Natural killer cell treated with Interleukin-12 subunit alpha and Interleukin-12 subunit beta and Interleukin-15 and Interleukin-18, amount 100 ng/mL, for 72 hours (primary cell): ENCODE measurements at regions not wholly inside any gene's neighbourhood (a gene's known extent, or its start where the extent isn't known, plus 50 kb on each side); places are given as distances from the start of the nearest gene placed in this dataset.

Experiments used
- ATAC-seq, 2 donors: fragments of 150-1000 bp; cut with Tn5 transposase in 1 of 2; sonication (Bioruptor Pico), chemical (Tn5 transposase) in 1 of 2; 2 replicates each; pipeline ENCODE4 v1.10.0; 2021
- DNase-seq: peaks from one replicate; pipeline ENCODE4 v3.0.0; 2022; ENCODE audit warnings: low spot score
- H3K27ac Mint-ChIP-seq, 2 donors: 1 replicate in 1 of 2; 2 replicates in 1 of 2; pipeline ENCODE4 v1.8.0; 2022; ENCODE audit warnings: mixed read lengths in 2 of 2, mild to moderate bottlenecking in 1 of 2, moderate library complexity in 1 of 2
- H3K27me3 Mint-ChIP-seq, 2 donors: 1 replicate in 1 of 2; 2 replicates in 1 of 2; pipeline ENCODE4 v1.8.0; 2022; ENCODE audit warnings: mixed read lengths in 2 of 2
- H3K36me3 Mint-ChIP-seq: one replicate; pipeline ENCODE4 v1.8.0; 2022; ENCODE audit warnings: mixed read lengths
- H3K4me1 Mint-ChIP-seq, 2 donors: 1 replicate in 1 of 2; 2 replicates in 1 of 2; pipeline ENCODE4 v1.8.0; 2022; ENCODE audit warnings: low read depth in 2 of 2, mixed read lengths in 2 of 2, mild to moderate bottlenecking in 1 of 2
- H3K4me3 Mint-ChIP-seq: one replicate; pipeline ENCODE4 v1.8.0; 2022; ENCODE audit warnings: mixed read lengths
- H3K9me3 Mint-ChIP-seq: 2 replicates; pipeline ENCODE4 v1.8.0; 2022; ENCODE audit warnings: mixed read lengths

DNA sequence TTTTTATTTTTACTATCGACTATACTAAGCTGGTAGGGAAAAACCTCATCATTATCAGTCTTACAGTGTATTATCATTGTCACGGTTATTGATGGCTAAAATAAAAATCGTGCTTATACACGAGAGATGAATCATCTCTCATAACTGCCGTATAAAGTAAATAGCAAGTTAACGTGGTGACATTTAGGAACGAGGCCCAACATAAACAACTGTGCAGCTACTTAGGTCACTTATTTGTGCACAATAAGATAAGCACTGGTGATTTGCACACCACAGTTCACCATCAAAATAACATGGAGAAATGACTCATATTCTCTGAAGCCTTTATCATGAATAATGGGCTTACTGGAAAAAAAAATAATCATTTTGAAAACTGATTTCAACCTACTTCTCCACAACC, 482.0 kb upstream of the TENM3 start:
- Mint-ChIP-seq H3K36me3 (no peaks in the 10 kb centered on the region), H3K4me1 (no peaks in the 10 kb centered on the region), H3K4me3 (no peak overlapping the region), H3K27me3 (no peaks in the 10 kb centered on the region), H3K9me3 (peaks cover 7% of the 10 kb centered on the region), H3K27ac (no peak overlapping the region)
- ATAC-seq (no peak), DNase-seq (no peak)

DNA sequence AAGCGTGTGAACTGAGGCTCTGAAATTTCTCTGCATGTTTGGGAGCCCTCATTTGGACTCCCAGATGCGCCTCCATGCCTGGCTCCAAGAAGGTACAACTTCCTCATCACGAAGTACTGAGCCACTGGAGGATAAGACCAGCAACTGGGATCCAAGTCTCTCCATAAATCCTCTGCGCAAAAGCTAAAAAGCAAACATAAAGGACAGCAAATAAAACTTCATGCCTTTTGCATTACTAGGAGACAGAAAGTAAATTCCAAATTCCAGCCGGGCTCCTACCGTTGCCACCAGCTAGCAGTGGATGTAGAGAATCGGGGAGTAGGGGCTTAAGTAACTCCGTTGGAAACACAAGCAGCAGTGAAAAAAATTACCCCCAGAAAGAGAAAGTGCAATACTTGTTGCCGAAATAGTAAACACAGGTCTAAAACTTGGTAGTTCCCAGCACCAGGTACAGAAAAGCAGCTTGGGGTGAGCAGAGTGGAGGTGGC, 477.1 kb upstream of the TENM3 start:
- DNase-seq, result no peak
- Mint-ChIP-seq H3K27me3 (no peaks in the 10 kb centered on the region), H3K9me3 (peaks cover 6% of the 10 kb centered on the region), H3K4me1 (no peaks in the 10 kb centered on the region), H3K27ac (no peak overlapping the region), H3K4me3 (no peak overlapping the region), H3K36me3 (no peaks in the 10 kb centered on the region)
- ATAC-seq, result no peak

DNA sequence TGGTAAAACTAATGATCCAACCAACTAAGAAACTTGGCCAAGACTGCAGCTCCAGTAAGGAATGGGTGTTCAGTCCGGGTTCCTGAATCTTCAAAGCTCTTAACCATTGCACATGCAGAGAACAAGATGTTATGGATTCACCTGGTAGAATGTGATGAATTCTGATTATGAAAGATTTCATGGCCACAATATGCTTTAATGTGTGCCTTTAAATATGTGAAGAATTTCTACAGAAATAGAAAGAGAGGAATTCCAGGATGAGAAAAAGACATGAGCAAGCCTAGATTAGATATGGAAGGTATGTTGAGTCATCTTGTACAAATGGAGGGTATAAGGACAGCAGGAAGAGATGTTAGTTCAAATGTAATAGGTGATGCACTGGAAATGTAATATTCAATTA, 472.2 kb upstream of the TENM3 start:
- Mint-ChIP-seq H3K36me3 (no peaks in the 10 kb centered on the region), H3K4me3 (no peak overlapping the region), H3K27me3 (no peaks in the 10 kb centered on the region)

DNA sequence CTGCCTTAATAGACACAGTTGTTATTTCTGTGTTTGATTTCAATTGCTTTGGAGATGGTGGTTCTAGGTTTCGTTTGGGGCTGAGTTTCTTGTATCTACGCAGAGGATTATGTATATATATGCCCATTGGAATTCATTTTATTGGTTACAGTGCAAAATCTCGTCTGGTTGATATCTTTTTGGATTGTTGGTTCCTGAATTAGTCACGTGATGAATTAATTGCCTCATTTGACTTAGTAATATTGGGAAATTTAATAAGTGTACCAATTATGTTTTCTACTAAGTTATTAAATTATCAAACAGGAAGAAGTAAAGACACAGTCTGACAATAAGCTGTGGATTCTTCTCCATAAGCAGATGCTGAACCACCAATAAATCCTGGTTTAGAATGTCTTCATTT, 467.9 kb upstream of the TENM3 start:
- no peaks in the 10 kb centered on the region for H3K27me3 Mint-ChIP-seq
- DNase-seq, result no peak
- ATAC-seq, result no peak
- no peaks in the 10 kb centered on the region for H3K4me1 Mint-ChIP-seq
- peaks cover 14% of the 10 kb centered on the region for H3K9me3 Mint-ChIP-seq
- no peak overlapping the region for H3K27ac Mint-ChIP-seq
- H3K4me3 Mint-ChIP-seq, result no peak overlapping the region
- H3K36me3 Mint-ChIP-seq, result no peaks in the 10 kb centered on the region

More for the DNA sequence above, 472.2 kb upstream of the TENM3 start:
- H3K27ac Mint-ChIP-seq, result no peak overlapping the region
- H3K4me1 Mint-ChIP-seq, result no peaks in the 10 kb centered on the region
- ATAC-seq (no peak), DNase-seq (no peak)
- peaks cover 13% of the 10 kb centered on the region for H3K9me3 Mint-ChIP-seq

DNA sequence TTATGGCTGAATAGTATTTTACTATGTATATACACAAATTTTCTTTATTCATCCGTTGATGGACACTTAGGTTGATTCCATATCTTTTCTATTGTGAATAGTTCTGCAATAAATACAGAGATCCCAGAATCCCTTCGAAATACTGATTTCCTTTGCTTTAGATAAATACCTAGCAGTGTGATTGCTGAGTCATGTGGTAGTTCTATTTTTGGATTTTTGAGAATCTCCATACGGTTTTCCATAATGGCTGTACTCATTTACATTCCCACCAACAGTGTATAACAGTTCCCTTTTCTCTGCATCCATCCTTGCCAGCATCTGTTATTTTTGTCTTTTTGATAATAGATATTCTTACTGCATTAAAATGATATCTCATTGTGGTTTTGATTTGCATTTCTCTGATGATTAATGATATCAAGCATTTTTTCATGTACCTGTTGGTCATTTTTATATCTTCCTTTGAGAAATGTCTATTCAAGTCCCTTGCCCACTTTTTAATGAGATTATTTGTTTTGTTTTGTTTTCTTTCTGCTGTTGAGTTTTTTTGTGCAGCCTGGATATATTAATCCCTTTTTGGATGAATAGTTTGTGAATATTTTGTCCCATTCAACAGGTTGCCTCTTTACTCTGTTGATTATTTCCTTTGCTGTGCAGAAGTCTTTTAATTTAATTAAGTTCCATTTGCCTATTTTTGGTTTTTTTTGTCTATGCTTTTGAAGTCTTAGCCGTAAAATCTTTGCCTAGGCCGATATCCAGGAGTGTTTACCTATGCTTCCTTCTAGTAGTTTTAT, 466.7 kb upstream of the TENM3 start:
- Mint-ChIP-seq H3K4me3 (no peak overlapping the region), H3K9me3 (peaks cover 14% of the 10 kb centered on the region), H3K27ac (no peak overlapping the region), H3K27me3 (no peaks in the 10 kb centered on the region), H3K36me3 (no peaks in the 10 kb centered on the region), H3K4me1 (no peaks in the 10 kb centered on the region)
- no peak for DNase-seq
- ATAC-seq, result no peak

DNA sequence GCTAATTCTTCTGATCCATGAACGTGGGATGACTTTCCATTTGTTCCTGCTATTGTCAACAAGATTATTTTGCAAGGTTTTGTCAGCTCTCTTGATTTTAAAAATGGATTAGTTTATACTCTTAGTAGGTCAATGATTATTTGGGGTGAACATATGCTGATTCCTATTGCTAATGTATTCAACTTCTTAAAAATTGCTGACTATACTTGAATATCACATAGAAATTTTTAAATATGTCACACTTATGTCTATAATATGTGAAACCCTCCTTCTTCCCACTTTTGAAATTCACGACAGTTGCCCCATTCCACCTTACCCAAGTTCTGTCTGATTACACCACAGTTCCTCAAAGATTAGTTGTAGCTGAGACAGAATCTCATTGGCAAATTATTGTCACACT, 465.7 kb upstream of the TENM3 start:
- Mint-ChIP-seq H3K4me1 (no peaks in the 10 kb centered on the region), H3K27me3 (no peaks in the 10 kb centered on the region), H3K36me3 (no peaks in the 10 kb centered on the region), H3K4me3 (no peak overlapping the region), H3K9me3 (peaks cover 17% of the 10 kb centered on the region), H3K27ac (no peak overlapping the region)
- ATAC-seq (no peak), DNase-seq (no peak)

DNA sequence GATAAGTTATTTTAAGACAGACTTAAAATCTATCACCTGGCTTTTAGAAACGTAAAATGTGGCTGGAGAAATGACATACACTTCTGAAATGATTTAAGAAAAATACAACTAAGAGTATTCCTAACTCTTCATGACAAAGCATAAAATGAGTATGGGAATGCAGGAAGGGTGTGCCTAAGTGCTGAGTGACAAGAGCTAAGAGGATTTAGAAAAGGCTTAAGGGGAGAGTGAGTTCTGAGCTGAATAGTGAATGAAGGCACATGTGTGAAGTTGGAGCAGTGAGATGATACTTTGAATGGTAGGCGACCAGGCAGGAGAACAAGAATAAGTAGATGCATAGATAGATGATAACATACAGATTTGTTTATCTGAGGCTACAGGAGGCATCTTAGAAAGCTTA, 458.3 kb upstream of the TENM3 start:
- no peaks in the 10 kb centered on the region for H3K4me1 Mint-ChIP-seq
- DNase-seq, result no peak
- H3K9me3 Mint-ChIP-seq, result peaks cover 21% of the 10 kb centered on the region
- no peak overlapping the region for H3K27ac Mint-ChIP-seq
- no peaks in the 10 kb centered on the region for H3K27me3 Mint-ChIP-seq
- peaks cover 7% of the 10 kb centered on the region for H3K36me3 Mint-ChIP-seq
- H3K4me3 Mint-ChIP-seq, result no peak overlapping the region
- ATAC-seq, result no peak

DNA sequence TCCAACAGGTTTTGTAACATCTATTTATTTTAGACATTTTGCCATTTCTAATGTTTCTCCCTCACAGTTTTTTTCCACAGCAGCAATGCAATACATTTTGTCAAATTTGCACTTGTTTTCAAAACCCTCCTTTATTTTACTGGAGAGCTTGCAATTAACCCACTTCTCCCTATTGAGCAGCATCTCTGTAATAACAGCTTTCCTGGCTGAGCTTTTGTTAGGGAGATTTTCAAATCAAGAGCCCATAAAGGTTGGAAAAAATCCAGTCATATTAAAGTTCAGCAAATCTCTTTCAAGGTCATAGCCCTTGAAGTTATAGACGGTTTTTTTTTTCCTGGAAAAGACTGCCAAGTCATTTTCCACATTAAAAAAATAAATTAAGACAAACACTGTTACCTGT, 450.6 kb upstream of the TENM3 start:
- Mint-ChIP-seq H3K9me3 (peaks cover 22% of the 10 kb centered on the region), H3K4me1 (no peaks in the 10 kb centered on the region), H3K4me3 (no peak overlapping the region), H3K36me3 (peaks cover 9% of the 10 kb centered on the region), H3K27ac (no peak overlapping the region), H3K27me3 (no peaks in the 10 kb centered on the region)
- no peak for DNase-seq
- no peak for ATAC-seq

DNA sequence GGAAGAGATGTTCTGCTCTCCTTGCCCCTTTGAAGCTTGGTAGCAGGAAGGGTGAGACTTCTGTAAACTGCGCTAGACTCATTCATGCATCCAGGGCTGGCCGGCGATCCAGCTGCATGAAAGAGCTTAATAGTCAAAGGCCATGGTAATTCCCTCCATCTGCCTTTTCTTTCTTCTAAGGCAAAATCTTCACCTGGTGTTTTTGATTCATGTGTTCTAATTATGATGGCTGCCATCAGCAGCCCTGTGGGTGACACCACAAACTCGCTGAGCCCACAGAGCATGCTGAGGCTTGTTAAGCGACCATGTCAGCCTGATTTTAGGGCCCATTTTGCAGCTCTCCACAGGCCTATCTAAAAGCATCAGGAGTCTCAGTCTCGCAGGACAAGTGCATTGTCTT, 450.1 kb upstream of the TENM3 start:
- no peak overlapping the region for H3K27ac Mint-ChIP-seq

DNA sequence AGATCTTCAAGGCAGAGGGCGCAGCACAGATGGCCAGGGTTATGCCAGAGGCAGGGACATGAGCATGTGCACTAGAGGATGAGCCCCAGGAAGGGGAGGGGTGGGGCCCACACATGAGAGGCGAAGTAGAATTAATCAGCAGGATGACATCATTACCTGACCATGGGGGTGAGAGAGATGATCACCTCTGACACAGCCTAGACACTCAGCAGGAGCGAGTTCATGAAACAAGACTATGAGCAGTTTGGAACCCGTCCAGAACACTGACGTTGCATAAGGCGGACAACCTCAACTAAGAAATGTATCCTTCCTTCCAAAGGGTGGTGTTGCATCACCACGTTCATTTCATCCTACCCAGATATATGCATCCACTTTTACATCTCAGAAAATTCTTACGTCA, 446.7 kb upstream of the TENM3 start:
- no peak overlapping the region for H3K4me3 Mint-ChIP-seq
- peaks cover 9% of the 10 kb centered on the region for H3K36me3 Mint-ChIP-seq
- ATAC-seq, result no peak
- DNase-seq, result no peak
- H3K27ac Mint-ChIP-seq, result no peak overlapping the region
- peaks cover 21% of the 10 kb centered on the region for H3K9me3 Mint-ChIP-seq
- no peaks in the 10 kb centered on the region for H3K4me1 Mint-ChIP-seq
- no peaks in the 10 kb centered on the region for H3K27me3 Mint-ChIP-seq

More for the DNA sequence above, 450.1 kb upstream of the TENM3 start:
- peaks cover 21% of the 10 kb centered on the region for H3K9me3 Mint-ChIP-seq
- DNase-seq (no peak), ATAC-seq (no peak)
- no peaks in the 10 kb centered on the region for H3K27me3 Mint-ChIP-seq
- H3K36me3 Mint-ChIP-seq, result peaks cover 9% of the 10 kb centered on the region
- no peaks in the 10 kb centered on the region for H3K4me1 Mint-ChIP-seq
- H3K4me3 Mint-ChIP-seq, result no peak overlapping the region

DNA sequence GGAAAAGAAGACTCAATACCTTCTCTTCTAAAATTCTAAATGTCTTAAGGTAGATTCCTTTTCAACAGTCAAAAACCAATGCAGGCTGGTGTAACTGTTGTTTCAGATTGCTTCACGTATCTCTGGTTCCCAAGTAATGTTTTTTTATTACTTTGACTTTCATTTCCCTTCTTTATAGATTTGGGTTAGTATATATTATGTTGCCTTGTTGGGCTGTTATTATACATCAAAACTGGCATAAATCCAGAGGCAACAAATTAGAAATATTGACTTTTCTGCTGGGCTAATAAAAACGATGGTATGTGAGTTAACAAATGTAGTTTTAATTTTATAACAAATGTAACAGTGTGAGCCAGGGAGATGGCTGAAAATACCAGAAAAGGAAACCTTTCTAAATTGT, 444.7 kb upstream of the TENM3 start:
- H3K4me1 Mint-ChIP-seq, result no peaks in the 10 kb centered on the region
- peaks cover 21% of the 10 kb centered on the region for H3K9me3 Mint-ChIP-seq
- ATAC-seq (no peak), DNase-seq (no peak)
- no peak overlapping the region for H3K4me3 Mint-ChIP-seq
- H3K27me3 Mint-ChIP-seq, result no peaks in the 10 kb centered on the region
- no peak overlapping the region for H3K27ac Mint-ChIP-seq
- H3K36me3 Mint-ChIP-seq, result peaks cover 9% of the 10 kb centered on the region

DNA sequence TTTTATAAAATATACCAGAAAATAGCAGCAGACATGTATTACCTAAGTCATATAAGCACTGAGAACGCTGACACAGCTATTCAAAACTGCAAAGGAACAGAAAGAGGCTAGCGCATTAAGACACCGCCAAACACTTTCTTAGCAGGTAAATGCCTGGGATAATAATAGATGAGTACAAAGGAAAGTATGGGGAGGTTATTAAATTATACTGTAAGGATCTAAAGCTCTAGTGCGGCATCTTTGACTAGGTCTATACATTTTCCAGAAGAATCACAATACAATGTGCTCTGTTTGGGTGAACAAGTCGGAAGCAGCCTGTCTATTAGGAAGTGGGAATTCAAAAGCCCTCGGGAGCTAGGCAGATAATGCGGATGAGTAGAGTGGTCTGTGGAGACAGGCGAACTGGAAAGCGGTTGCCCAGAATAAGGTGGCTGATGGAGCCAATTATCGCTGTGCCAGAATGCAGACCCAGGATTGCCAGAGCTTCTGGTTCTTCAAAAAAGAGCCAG, 443.6 kb upstream of the TENM3 start:
- DNase-seq, result no peak
- no peak for ATAC-seq
- Mint-ChIP-seq H3K27ac (no peak overlapping the region), H3K27me3 (no peaks in the 10 kb centered on the region), H3K4me1 (no peaks in the 10 kb centered on the region), H3K4me3 (no peak overlapping the region), H3K9me3 (peaks cover 20% of the 10 kb centered on the region), H3K36me3 (peaks cover 9% of the 10 kb centered on the region)

DNA sequence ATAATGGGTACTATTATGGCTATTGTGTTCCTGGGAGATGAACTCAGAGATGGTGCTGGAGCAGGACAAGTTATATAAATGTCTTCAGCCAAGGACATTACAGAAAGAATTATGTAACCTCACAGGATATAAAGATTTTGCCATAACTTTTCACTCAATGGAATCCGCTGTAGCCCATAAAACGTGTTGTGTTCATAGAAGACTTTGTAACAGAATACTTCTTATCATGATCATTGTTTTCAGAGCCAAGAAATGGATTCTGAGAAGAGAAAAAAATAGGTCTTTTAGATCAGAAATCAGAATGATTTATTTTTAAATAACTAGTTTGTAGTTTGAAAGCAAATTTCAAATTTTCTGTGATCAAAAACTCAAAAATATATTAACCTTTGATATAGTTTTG, 441.0 kb upstream of the TENM3 start:
- H3K4me3 Mint-ChIP-seq, result no peak overlapping the region
- H3K27me3 Mint-ChIP-seq, result no peaks in the 10 kb centered on the region
- no peaks in the 10 kb centered on the region for H3K36me3 Mint-ChIP-seq
- no peak overlapping the region for H3K27ac Mint-ChIP-seq
- ATAC-seq, result no peak
- no peaks in the 10 kb centered on the region for H3K4me1 Mint-ChIP-seq
- no peak for DNase-seq
- peaks cover 14% of the 10 kb centered on the region for H3K9me3 Mint-ChIP-seq

DNA sequence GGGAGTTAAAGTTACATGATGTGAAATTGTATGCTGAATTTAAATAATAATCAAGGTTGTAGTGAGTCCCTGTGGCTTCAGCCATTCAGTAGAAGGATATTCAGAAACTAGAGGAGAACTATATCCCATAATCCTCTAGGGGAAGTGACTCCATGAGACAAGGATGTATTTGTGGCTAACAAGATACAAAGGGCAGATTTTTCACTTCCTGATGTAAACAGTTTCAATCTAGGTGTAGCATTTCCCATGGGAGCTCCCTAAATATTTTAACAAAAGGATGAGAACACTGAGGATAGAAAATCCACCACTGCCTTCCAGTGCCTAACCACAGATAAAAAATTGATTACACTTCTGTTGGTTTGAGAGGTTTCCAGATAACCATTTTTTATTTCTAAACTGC, 435.4 kb upstream of the TENM3 start:
- no peaks in the 10 kb centered on the region for H3K27me3 Mint-ChIP-seq
- no peak overlapping the region for H3K4me3 Mint-ChIP-seq
- no peaks in the 10 kb centered on the region for H3K4me1 Mint-ChIP-seq
- H3K36me3 Mint-ChIP-seq, result no peaks in the 10 kb centered on the region
- DNase-seq (no peak), ATAC-seq (no peak)
- peaks cover 16% of the 10 kb centered on the region for H3K9me3 Mint-ChIP-seq
- H3K27ac Mint-ChIP-seq, result no peak overlapping the region

DNA sequence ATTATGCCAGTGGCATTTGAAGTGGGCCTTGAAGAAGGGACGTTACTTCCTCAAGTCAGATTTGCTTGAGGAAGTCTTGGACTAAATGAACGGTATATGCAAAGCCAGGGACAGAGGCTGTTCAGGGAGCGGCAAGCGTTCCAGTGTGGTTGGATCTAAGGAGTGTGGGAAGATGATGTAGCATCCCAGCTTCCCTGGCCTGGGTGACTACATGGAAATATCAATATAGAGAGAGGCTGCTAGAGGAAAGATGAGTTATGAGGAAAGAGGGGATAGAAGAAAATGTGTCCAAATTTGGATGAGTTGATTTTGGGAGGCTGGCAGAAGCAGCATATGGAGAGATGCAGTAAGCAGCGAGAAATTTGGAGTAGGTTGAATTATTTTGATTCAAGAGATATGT, 432.5 kb upstream of the TENM3 start:
- no peaks in the 10 kb centered on the region for H3K27me3 Mint-ChIP-seq

More for the DNA sequence above, 432.5 kb upstream of the TENM3 start:
- Mint-ChIP-seq H3K4me1 (no peaks in the 10 kb centered on the region), H3K4me3 (no peak overlapping the region), H3K9me3 (peaks cover 11% of the 10 kb centered on the region), H3K27ac (no peak overlapping the region), H3K36me3 (no peaks in the 10 kb centered on the region)
- no peak for ATAC-seq
- no peak for DNase-seq
